SH-SY5Y (cell line): ENCODE measurements at regions not wholly inside any gene's neighbourhood (a gene's known extent, or its start where the extent isn't known, plus 50 kb on each side); places are given as distances from the start of the nearest gene placed in this dataset.

Experiments
- GATA2 ChIP-seq: IDR thresholded peaks from 2 replicates; pipeline ENCODE4 v1.6.1; 2011; ENCODE audit warnings: mild to moderate bottlenecking, low read depth, low read length
- GATA3 ChIP-seq: IDR thresholded peaks from 2 replicates; pipeline ENCODE4 v1.6.1; 2011; ENCODE audit warnings: low read depth, mild to moderate bottlenecking, low read length, moderate library complexity

DNA sequence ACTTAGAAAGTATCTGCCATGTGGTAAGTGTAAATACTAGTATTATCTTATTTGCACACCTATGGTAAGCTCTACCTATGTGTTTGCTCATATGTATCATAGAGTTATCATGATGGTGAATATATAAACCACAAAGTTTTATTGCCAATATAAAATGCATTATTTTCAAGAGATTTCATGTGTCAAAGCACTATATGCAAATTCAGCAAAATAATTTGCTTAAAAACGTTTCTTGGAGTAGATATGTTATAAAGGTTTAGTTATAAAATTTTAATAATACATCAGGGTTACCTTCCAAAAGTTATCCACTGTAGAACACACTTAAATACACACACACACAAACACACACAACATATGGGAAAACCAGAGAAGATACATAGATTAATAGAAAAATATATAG lies 1431.7 kb upstream of the C9orf72 start:
- TF ChIP-seq GATA2 (no peak), GATA3 (no peak)
